Stimulated activated CD8-positive, alpha-beta memory T cell treated with anti-CD3 and anti-CD28 coated beads, Interleukin-15, amount 100 ng/mL, for 24 hours (primary cell): ENCODE measurements at regions not wholly inside any gene's neighbourhood (a gene's known extent, or its start where the extent isn't known, plus 50 kb on each side); places are given as distances from the start of the nearest gene placed in this dataset.

Experiments used
- DNase-seq: peaks from one replicate; pipeline ENCODE4 v3.0.0-alpha.2; 2020; ENCODE audit warnings: low read depth

- DNase-seq: no peak
These were observed 171.9 kb upstream of the NR5A2 start for GRCh38 chr1:199855580-199855979.

DNA sequence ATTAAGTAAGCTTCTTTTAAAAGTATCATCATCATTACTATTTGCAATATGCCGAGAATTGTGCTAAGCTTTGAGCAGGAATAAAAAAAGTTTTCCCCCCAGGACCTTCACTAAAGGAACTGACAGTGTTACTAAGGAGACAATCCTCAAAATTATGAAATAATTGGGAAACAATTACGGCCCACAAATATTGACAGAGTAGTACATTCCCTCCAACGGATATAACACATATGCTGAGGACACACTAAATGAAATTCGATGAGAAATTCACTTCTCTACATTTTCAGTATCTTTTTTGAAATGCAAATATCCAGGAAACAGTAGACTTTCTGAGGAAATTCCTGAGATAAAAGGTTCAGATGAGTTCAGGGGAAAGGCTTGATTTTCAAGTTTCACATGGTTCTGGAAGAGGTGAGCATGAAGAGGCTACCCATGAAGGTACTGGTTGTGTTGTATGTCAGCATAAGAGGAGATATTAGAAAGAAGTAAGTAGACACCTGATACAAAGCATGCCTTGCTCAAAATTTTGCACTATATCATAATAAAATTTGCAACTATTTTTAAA is 171.2 kb upstream of the NR5A2 start:
- DNase-seq: no peak

DNA sequence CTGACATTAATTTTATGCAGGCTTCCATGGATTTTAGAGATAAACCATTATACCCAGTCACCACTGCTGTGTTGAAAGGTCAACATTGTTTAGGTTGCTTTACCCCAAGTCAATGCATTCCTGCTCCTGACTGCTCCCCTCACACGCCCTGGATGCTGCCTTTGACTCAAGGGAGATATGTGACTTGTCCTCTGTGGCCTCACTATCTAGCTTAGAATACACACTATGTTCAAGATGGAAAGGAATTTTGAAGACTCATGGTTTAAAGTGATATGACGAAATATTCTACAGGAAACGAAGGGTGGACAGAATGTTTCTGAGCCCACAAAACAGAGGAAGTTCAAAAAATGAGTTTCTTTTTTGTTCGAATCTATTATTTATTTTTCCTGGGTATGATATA is 170.4 kb upstream of the NR5A2 start:
- DNase-seq: no peak

GRCh38 chr1:199857516-199857915 is 170.0 kb upstream of the NR5A2 start:
- no peak for DNase-seq

DNA sequence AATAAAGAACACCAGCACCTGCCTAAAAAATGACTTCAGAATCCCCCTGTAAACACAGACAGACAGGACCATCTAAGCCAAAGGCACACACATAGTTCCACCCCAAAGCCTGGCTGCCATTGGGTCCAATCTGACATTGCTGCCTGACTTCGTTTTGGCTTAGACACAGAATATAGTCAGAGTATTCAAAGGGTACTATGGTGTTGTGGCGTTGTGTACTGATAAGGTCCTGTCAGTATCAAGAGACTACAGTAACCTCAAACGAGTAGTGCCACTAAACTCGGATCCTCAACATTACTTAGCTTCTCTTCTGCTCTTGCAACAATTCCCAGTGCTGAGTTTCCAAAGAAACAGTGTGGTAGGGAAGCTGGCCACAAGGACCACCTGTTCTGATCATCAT is 169.3 kb upstream of the NR5A2 start:
- no peak for DNase-seq

GRCh38 chr1:199858856-199859255 is 168.7 kb upstream of the NR5A2 start:
- no peak for DNase-seq

DNA sequence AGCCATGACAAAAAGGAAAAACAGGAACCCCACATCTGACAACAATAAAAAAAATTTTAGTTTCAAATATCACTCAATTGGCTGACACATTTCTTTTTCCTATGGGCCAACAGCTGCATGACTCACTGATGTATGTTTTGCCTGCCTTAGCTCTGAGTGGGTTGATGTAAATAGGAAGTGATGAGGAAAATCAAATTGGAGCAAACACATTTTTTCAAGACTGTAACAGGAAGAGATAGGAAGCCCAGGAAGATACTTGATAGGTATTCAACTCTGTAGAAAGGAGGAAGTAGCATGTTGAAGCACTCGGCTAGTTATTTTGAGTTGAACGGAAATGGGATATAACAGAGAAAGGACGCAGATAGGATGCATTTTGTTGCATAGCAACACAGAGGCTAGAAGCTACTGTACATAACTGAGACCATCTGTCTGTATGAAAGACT is 168.0 kb upstream of the NR5A2 start:
- DNase-seq: no peak

GRCh38 chr1:199861020-199861795 is 166.3 kb upstream of the NR5A2 start:
- no peak for DNase-seq

DNA sequence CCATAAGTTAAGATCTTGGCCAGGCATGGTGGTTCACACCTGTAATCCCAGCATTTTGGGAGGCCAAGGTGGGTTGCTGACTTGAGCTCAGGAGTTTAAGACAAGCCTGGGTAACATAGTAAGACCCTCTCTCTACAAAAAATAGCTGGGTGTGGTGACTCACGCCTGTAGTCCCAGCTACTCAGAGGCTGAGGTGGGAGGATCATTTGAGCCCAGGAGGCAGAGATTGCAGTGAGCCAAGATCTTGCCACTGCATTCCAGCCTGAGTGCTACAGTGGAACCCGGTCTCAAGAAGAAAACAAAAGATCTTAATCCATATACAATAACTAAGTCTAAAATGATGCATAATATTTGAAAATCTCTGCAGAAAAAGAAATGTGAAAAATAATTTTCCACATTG is 165.5 kb upstream of the NR5A2 start:
- DNase-seq: no peak

- no peak for DNase-seq
These were observed 161.3 kb upstream of the NR5A2 start for GRCh38 chr1:199866210-199866617.

DNA sequence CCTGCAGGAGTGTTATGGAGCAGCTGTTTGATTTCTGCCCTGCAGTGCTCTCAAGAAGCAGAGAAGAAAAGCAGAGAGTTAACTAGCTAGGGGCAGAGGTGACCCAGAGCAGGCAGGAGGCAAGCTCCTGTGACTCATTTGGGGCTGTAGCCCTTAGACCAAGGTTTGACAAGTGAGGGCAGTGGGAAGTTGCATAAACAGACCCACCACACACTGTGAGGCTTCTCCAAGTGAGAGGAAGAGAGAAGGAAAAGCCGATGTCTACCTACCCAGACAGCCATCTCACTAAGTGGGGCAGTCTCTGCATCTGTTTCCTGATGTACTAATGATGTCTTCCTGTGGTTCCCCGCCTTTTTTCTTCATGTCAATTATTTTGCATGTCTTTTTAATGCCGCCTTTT is 159.9 kb upstream of the NR5A2 start:
- no peak for DNase-seq

DNA sequence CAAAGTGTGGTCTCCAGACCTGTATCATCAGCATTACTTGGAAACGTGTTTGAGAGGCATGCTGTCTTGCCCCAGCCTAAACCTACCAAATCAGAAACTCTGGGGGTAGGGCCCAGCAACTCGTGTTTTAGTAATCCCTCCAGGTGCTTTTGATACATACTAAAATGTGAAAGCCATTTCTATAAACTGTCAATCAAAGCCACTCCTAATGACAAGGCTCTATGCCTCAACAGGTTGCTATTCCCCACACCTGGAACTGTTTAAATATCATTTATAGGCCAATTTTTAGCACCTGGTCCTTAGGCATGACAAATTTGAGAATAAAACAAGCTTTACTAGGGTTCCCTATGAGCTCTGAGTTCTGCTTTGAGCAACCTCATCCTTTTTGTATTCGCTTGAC is 158.7 kb upstream of the NR5A2 start:
- no peak for DNase-seq

DNA sequence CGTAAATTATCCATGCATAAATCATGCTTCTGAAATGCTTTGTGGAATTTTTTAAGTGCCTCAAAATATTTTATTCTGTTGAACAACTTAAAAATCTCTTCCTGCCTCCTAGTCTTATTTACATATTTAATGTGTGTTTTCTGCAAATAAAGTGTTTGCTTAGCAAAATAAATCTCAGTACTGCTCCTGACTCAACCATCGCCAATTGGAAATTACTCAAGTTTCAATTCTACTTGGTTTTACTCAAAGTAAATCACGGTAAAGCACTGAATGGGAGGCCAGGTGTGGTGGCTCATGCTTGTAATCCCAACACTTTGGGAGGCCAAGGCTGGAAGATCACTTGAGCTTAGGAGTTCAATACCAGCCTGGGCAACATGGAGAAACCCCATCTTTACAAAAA is 152.2 kb upstream of the NR5A2 start:
- DNase-seq: no peak

DNA sequence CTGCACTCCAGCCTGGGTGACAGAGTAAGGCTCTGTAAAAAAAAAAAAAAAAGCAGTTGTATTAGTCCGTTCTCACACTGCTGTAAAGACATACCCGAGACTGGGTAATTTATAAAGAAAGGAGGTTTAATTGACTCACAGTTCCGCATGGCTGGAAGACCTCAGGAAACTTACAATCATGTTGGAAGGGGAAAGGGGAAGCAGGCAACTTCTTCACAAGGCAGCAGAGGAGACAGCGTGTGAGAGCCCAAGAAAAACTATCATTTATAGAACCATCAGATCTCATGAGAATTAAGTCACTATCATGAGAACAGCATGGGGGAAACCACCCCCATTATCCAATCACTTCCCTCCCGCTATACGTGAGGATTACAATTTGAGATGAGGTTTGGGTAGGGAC is 151.7 kb upstream of the NR5A2 start:
- DNase-seq: no peak

DNA sequence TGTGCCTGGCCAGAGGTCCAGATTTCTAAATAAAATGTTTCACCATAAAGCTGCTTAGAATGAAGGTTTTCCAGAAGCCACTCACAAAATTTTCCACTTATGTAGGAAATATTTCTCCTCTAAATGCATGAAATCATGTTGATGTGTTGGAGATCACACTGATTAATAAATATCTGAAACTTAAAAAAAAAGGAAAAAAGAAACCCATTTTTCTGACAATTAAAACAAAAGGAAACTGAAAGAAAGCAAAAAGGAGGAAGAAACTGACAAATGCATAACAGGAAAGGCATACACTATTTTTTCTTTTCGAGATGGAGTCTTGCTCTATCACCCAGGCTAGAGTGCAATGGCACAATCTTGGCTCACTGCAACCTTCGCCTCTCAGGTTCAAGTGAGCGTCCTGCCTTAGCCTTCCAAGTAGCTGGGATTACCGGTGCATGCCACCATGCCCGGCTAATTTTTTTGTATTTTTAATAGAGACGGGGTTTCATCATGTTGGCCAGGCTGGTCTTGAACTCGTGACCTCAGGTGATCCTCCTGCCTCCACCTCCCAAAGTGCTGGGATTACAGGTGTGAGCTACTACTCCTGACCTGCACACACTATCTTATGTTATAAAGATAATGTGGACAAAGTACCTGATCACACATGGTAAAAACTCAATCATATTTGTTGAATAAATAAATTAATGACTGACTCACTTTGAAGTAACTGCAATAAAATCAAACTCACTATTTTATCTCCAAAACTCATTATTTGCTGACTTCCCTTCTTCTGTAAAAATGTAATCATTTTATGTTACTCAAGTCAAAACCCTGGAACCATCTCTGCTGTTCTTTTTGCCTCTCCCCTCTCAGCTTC is 149.8 kb upstream of the NR5A2 start:
- DNase-seq: no peak

DNA sequence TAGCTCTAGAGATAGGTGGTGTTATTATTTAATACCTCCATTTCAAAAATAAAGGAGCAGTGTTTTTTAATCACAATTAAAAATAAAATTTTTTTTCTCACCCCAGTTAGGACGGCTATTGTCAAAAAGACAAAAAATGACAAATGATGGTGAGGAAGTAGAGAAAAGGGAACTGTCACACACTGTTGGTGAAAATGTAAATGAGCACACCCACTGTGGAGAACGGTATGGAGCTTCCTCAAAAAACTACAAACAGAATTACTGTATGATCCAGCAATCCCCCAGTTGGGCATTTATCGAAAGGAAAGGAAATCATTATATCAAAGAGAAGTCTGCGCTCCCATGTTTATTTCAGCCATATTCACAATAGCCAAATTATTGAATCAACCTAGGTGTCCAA is 148.7 kb upstream of the NR5A2 start:
- no peak for DNase-seq

DNA sequence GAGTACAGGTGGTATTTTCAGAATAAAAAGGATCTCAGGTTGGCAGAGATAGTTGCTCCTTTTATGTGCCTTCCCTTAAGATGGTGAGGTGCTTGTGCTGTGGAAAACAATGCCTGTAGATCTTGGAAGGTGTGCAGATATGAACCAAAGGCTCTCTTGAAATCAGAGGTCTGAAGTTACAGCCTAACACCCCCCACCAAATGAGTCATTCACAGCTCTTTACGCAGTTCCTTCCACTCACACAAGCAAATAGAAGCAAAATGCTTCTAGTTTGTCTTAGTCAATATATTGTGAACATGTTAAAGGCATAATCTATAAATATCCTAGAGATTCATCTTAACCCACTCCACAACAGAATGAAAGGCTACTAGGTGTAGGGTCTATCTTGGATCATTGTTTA is 128.9 kb upstream of the NR5A2 start:
- no peak for DNase-seq

DNA sequence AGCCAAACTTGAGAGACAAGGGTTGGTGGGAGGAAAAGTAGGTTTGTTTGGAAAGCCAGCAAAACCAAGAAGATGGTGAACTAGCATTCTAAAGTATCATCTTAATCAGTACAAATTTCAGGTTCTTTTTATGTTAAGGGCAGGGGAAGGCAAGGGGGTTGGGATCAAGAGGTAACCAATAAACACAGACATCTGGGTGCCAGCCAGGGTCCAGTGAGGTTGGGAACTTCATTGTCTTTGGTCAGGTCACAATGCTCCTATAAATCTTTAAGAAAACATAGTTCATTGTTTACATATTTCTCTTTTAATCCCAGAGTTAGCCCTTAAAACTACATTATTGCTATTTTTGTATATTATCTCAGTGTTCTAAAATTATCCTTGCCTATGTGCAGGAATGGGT is 126.2 kb upstream of the NR5A2 start:
- DNase-seq: no peak

- no peak for DNase-seq
These were observed 120.1 kb upstream of the NR5A2 start for GRCh38 chr1:199907361-199907760.

DNA sequence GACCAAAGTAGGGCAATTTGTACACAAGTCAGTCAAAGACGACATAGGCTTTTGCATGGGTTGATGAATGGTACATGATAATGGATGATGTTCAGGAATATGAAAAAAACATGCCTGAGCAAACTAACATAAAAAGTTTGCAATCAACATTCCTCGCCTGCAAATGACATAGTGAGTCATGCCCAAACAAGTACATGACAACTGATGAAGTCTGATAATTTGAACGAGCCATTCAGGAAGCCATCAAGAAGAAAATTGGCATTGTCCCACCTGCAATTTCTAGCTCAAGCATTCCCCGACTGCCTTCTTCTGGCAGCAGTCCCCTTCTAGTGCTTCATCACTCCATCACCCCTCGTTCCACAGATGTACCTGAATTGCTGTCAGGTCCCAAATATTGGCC is 118.4 kb upstream of the NR5A2 start:
- DNase-seq: no peak

DNA sequence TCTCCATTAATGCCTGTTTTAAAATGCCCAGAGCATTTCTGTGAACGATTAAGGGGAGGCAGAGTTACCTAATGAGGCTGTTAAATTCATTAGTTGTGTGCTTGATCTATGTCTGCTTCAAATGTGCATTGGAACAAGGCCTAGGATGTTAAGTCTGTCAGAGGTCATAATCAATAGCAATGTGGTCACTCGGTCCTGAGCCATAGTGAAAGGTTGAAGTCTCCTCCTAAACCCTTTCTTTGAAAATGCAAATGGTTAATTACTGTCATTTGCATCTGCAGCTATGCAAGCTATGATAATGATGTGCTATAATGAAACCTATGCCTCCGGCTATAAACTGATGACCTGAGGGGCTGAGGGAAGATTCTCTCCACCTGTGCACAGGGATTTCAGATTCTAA is 114.2 kb upstream of the NR5A2 start:
- DNase-seq: no peak

- DNase-seq: no peak
These were observed 113.0 kb upstream of the NR5A2 start for GRCh38 chr1:199914546-199914945.

DNA sequence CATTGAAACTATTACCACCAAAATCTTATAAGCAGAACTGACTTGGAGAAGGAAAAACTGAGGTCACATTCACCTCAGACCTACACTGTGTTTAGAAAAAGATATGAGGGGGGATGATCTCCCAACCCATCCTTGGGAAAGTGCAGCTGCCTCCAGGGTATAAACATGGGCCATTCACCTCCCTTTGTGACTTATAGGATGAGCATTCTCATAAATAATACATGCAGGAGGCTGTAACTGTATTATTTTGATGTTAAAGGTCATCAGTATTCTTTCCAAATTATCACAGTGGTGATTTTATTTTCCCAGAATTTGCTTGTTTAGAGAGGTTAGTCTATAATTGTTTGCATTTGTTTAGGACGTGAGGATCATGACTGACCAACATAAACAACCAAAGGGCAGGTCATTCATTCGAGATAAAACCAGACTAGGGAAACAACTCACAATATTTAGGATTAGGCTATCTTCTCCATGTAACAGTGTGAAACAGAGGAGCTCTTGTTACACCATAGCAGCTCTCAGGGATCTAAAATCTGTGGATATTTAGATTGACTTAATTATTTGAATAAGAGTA is 109.2 kb upstream of the NR5A2 start:
- DNase-seq: no peak
